ENCODE measurements at regions not wholly inside any gene's neighbourhood (a gene's known extent, or its start where the extent isn't known, plus 50 kb on each side); places are given as distances from the start of the nearest gene placed in this dataset.

- TF ChIP-seq ZNF274 (IDR thresholded peaks at IDR 0.05; ENCODE audit: low read depth, low read length) (no peak), YY1 (IDR thresholded peaks at IDR 0.05; ENCODE audit: insufficient read depth, insufficient read length) (no peak)
Observed at GRCh38 chr18:33944493-33944892, 280.2 kb downstream of the NOL4 start.

Data from NT2/D1 (cell line).